Endothelial cell of umbilical vein (primary cell): ENCODE measurements at regions not wholly inside any gene's neighbourhood (a gene's known extent, or its start where the extent isn't known, plus 50 kb on each side); places are given as distances from the start of the nearest gene placed in this dataset.

Source experiments
- BruUV-seq: library from RNA; stranded (reverse); fragments of 400-500 nt; replicated peaks from 2 replicates; lab custom pipeline; 2021; lab: Mats Ljungman, UMichigan
- CTCF ChIA-PET: fragments of 300-600, 350-600 bp; sonication (Branson Sonifier 250); formaldehyde crosslinking; loops from one replicate; lab custom pipeline; 2021; ENCODE audit warnings: antibody characterized with exemption, inconsistent platforms; lab: Charles Lee
- POLR2A ChIA-PET: fragments of 300-600, 350-600 bp; sonication (Branson Sonifier 250); formaldehyde crosslinking; loops from one replicate; lab custom pipeline; 2021; ENCODE audit warnings: antibody characterized with exemption, inconsistent platforms; lab: Charles Lee
- DNase-seq: peaks from one replicate; pipeline ENCODE4 v3.0.0-alpha.2; 2011; ENCODE audit warnings: low read depth, low spot score
- FAIRE-seq: peaks from 2 replicates; lab custom pipeline; 2011; peaks lifted over from hg19 to GRCh38; lab: Jason Lieb, UNC
- H2AFZ ChIP-seq: 2 replicates; pipeline ENCODE4 v1.6.0; 2012; ENCODE audit warnings: low read depth, low read length, control low read depth, inconsistent platforms
- H3K27ac ChIP-seq: 2 replicates; pipeline ENCODE4 v1.5.1; 2011; ENCODE audit warnings: low read depth, mild to moderate bottlenecking, control low read depth, low read length, moderate library complexity; ENCODE audit not compliant: insufficient read depth
- H3K27me3 ChIP-seq, 2 experiments: 2 replicates each; pipeline versions ENCODE4 v1.6.0 to v1.6.1; 2011; ENCODE audit warnings: low read length in 2 of 2, mixed read lengths in 1 of 2; ENCODE audit not compliant: control insufficient read depth in 2 of 2, insufficient read depth in 2 of 2
- H3K36me3 ChIP-seq, 2 experiments: 2 replicates in 1 of 2; 3 replicates in 1 of 2; pipeline ENCODE4 v1.5.1; 2011; ENCODE audit warnings: low read length in 2 of 2, mild to moderate bottlenecking in 1 of 2, moderate library complexity in 1 of 2; ENCODE audit not compliant: control insufficient read depth in 2 of 2, insufficient read depth in 2 of 2; ENCODE audit errors: extremely low read depth in 1 of 2
- H3K4me1 ChIP-seq: 3 replicates; pipeline ENCODE4 v1.5.1; 2011; ENCODE audit warnings: mild to moderate bottlenecking, low read length; ENCODE audit not compliant: control insufficient read depth, insufficient read depth; ENCODE audit errors: extremely low read depth
- H3K4me2 ChIP-seq: 2 replicates; pipeline ENCODE4 v1.6.1; 2011; ENCODE audit warnings: low read length, control low read depth, mixed read lengths; ENCODE audit not compliant: insufficient read depth
- H3K4me3 ChIP-seq, 3 experiments: fragments of 200-600 bp in 1 of 3; sonication (generic), shearing (Covaris generic) in 1 of 3; replicated peaks in 1 of 3; 2 replicates each; pipeline ENCODE4 v1.5.1; 2011 to 2016; ENCODE audit warnings: control low read depth in 3 of 3, low read length in 3 of 3, mild to moderate bottlenecking in 2 of 3, inconsistent platforms in 1 of 3, low read depth in 1 of 3, moderate library complexity in 1 of 3; ENCODE audit not compliant: insufficient read depth in 1 of 3
- H3K79me2 ChIP-seq: 2 replicates; pipeline ENCODE4 v1.6.0; 2012; ENCODE audit warnings: low read length, inconsistent platforms; ENCODE audit not compliant: control insufficient read depth, insufficient read depth
- H3K9ac ChIP-seq: replicated peaks from 2 replicates; pipeline ENCODE3; 2011; ENCODE audit warnings: low read length, control low read depth; ENCODE audit not compliant: insufficient read depth; ENCODE audit errors: extremely low read depth
- H3K9me1 ChIP-seq: replicated peaks from 3 replicates; pipeline ENCODE4 v1.6.0; 2011; ENCODE audit warnings: mild to moderate bottlenecking, low read length; ENCODE audit not compliant: control insufficient read depth, insufficient read depth; ENCODE audit errors: extremely low read depth
- H3K9me3 ChIP-seq: replicated peaks from 2 replicates; pipeline ENCODE4 v1.5.1; 2012; ENCODE audit warnings: low read length, inconsistent platforms; ENCODE audit not compliant: control insufficient read depth, insufficient read depth
- H4K20me1 ChIP-seq: replicated peaks from 2 replicates; pipeline ENCODE3; 2011; ENCODE audit warnings: mild to moderate bottlenecking, low read length; ENCODE audit not compliant: control insufficient read depth, insufficient read depth; ENCODE audit errors: extremely low read depth
- EZH2 ChIP-seq: IDR thresholded peaks from 2 replicates; pipeline ENCODE4 v1.6.1; 2012; ENCODE audit warnings: borderline replicate concordance, low read depth, mild to moderate bottlenecking, moderate library complexity, low read length, inconsistent platforms; ENCODE audit not compliant: severe bottlenecking
- FOS ChIP-seq: IDR thresholded peaks from 2 replicates; pipeline ENCODE4 v1.6.1; 2011; ENCODE audit warnings: mild to moderate bottlenecking, low read length, moderate library complexity, borderline replicate concordance; ENCODE audit not compliant: insufficient read depth
- GATA2 ChIP-seq: IDR thresholded peaks from 2 replicates; pipeline ENCODE4 v1.7.0; 2011; ENCODE audit warnings: low read depth, mild to moderate bottlenecking, moderate library complexity, mixed read lengths, low read length; ENCODE audit not compliant: insufficient read length, insufficient read depth
- JUN ChIP-seq: IDR thresholded peaks from 2 replicates; pipeline ENCODE4 v1.6.1; 2011; ENCODE audit warnings: borderline replicate concordance, low read depth; ENCODE audit not compliant: insufficient read length, insufficient read depth
- POLR2AphosphoS5 ChIP-seq: IDR thresholded peaks from 2 replicates; pipeline ENCODE4 v1.6.1; 2012; ENCODE audit warnings: low read depth, mild to moderate bottlenecking, control low read depth, low read length, moderate library complexity; ENCODE audit not compliant: insufficient read depth
- dilution Hi-C: fragments of 300-500 bp; cut with MboI; formaldehyde crosslinking; loops from one replicate; pipeline ENCODE4 v1.15.0; 2019; ENCODE audit warnings: low sequenced_read_pairs; ENCODE audit not compliant: extremely low pct_ligation_motif_present
- intact Hi-C: fragments of 100-400 bp; cut with micrococcal nuclease; formaldehyde crosslinking; loops from one replicate; pipeline ENCODE4 v1.10.0; 2022
- TF ChIP-seq, protein P1 (sequence below): IDR thresholded peaks from 2 replicates; pipeline ENCODE4 v1.6.1; 2011; ENCODE audit not compliant: insufficient read depth, insufficient read length
- TF ChIP-seq, protein P2 (sequence below), 2 donors: IDR thresholded peaks; 1 replicate in 1 of 2; 2 replicates in 1 of 2; pipeline ENCODE4 v1.5.1; 2011; ENCODE audit warnings: low read length in 2 of 2, mild to moderate bottlenecking in 2 of 2, moderate library complexity in 2 of 2, control low read depth in 1 of 2, inconsistent platforms in 1 of 2, low read depth in 1 of 2; ENCODE audit not compliant: insufficient read depth in 1 of 2; ENCODE audit errors: extremely low read depth in 1 of 2

DNA sequence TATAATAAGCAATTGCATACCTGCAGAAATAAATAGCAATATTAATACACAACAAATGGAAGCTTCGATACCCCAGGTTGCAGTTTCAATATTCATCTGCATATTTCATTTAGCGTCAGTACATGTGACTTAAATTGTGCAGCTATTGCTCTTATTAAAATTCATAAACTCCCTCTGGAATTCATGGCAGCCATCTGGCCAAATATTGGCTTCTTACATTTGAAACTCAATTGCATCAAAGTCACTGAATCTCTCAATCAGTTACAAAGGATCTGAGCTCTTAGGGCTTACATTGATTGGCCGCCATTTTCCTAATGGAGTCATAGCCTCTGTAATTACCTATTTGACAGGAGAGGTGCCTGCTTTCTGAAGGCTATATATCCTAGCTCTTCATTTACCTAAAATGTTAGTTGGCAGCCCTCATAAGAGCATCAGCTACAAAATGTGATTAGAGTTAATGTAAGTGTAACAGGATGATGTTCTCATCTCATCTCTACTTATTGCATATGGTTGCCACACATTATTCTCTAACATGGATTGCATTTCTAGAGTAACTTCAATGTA, 453.5 kb downstream of the CAAP1 start:
- intact Hi-C loops (no loop called here), dilution Hi-C loops (no loop called here)
- ChIA-PET CTCF (no interaction called here), POLR2A (no interaction called here)
- H3K9me3 ChIP-seq = no peaks in the 10 kb centered on the region
- no peak overlapping the region for H3K4me2 ChIP-seq
- H3K79me2 ChIP-seq = no peaks in the 10 kb centered on the region
- H4K20me1 ChIP-seq = no peaks in the 10 kb centered on the region
- TF ChIP-seq POLR2AphosphoS5 (no peak), FOS (no peak), JUN (no peak)
- DNase-seq = no peak
- no peaks in the 10 kb centered on the region for H3K9me1 ChIP-seq
- H3K27ac ChIP-seq = no peak overlapping the region
- no peak overlapping the region for H2AFZ ChIP-seq
- H3K9ac ChIP-seq = no peak overlapping the region
- no peaks in the 10 kb centered on the region for H3K4me1 ChIP-seq
- no TSS peak for BruUV-seq
- no peak for FAIRE-seq
- H3K27me3 ChIP-seq = no peaks in the 10 kb centered on the region
- H3K36me3 ChIP-seq = no peaks in the 10 kb centered on the region
- no peak overlapping the region for H3K4me3 ChIP-seq

DNA sequence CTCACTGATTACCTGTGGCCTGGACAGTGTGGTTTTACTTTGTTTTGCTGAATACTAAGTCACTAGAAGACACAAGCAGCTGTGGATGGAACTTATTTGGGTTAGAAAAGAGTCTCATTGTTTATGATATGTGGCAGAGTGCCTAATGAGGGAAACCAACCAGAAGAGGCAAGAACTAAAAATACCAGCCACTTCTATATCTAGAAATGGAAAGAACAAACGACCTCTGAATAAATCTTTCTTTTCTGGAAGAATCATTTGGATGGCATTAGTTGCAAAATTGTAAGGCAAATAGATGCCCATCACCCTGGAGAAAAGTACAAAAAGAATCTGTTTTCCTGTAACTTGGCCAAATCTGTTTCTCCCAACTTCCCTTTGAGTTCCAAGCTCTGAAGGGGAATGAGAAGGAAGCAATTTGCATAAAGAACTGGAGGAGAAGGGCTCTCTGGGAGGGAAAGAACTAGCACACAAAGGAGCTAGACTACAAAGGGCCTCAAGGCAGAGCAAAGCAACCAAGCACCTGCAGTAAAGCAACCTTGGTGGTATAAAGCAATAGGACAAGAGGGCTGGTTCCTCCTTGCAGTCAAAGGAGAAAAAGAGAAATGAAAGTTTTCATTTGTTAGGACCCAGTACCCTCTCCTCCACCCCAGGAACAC, 455.4 kb downstream of the CAAP1 start:
- no peaks in the 10 kb centered on the region for H3K79me2 ChIP-seq
- intact Hi-C loops (no loop called here), dilution Hi-C loops (no loop called here)
- no peaks in the 10 kb centered on the region for H3K9me3 ChIP-seq
- FAIRE-seq = no peak
- POLR2A ChIA-PET = no interaction called here
- H3K9ac ChIP-seq = no peak overlapping the region
- H2AFZ ChIP-seq = no peak overlapping the region
- BruUV-seq = no TSS peak
- H3K4me3 ChIP-seq = no peak overlapping the region
- H3K4me2 ChIP-seq = no peak overlapping the region
- H3K9me1 ChIP-seq = no peaks in the 10 kb centered on the region
- CTCF ChIA-PET = interaction anchor here (1.7 kb wide), 1 partner anchor 14 kb away, joined by 4 read pairs; no protein-coding TSS in a partner anchor
- H4K20me1 ChIP-seq = no peaks in the 10 kb centered on the region
- TF ChIP-seq, protein P1, sequence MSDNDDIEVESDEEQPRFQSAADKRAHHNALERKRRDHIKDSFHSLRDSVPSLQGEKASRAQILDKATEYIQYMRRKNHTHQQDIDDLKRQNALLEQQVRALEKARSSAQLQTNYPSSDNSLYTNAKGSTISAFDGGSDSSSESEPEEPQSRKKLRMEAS = no peak
- TF ChIP-seq GATA2 = no peak
- TF ChIP-seq EZH2 = no peak
- no peak for TF ChIP-seq JUN
- TF ChIP-seq, protein P2, sequence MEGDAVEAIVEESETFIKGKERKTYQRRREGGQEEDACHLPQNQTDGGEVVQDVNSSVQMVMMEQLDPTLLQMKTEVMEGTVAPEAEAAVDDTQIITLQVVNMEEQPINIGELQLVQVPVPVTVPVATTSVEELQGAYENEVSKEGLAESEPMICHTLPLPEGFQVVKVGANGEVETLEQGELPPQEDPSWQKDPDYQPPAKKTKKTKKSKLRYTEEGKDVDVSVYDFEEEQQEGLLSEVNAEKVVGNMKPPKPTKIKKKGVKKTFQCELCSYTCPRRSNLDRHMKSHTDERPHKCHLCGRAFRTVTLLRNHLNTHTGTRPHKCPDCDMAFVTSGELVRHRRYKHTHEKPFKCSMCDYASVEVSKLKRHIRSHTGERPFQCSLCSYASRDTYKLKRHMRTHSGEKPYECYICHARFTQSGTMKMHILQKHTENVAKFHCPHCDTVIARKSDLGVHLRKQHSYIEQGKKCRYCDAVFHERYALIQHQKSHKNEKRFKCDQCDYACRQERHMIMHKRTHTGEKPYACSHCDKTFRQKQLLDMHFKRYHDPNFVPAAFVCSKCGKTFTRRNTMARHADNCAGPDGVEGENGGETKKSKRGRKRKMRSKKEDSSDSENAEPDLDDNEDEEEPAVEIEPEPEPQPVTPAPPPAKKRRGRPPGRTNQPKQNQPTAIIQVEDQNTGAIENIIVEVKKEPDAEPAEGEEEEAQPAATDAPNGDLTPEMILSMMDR (IDR thresholded peaks at IDR 0.05; ENCODE audit: extremely low read depth in 1 of 2, insufficient read depth in 1 of 2, low read depth in 1 of 2, low read length in 2 of 2) = no peak
- no peaks in the 10 kb centered on the region for H3K27me3 ChIP-seq
- H3K36me3 ChIP-seq = no peaks in the 10 kb centered on the region
- H3K27ac ChIP-seq = no peak overlapping the region
- H3K4me1 ChIP-seq = no peaks in the 10 kb centered on the region
- DNase-seq = no peak
